Trophoblast cell (in vitro differentiated cells and primary cell): ENCODE measurements at regions not wholly inside any gene's neighbourhood (a gene's known extent, or its start where the extent isn't known, plus 50 kb on each side); places are given as distances from the start of the nearest gene placed in this dataset.
A peak's percentile ranks its signal among the peaks of the same experiment; 100 is the strongest.

Source experiments
- DNase-seq, 2 donors: peaks; one replicate each; pipeline ENCODE4 v3.0.0-alpha.2; 2016
- H2AFZ ChIP-seq: 2 replicates; pipeline ENCODE4 v1.6.1; 2013; ENCODE audit warnings: low read length, moderate library complexity, mild to moderate bottlenecking; ENCODE audit not compliant: insufficient read depth, poor library complexity
- H2AK5ac ChIP-seq: 2 replicates; pipeline ENCODE4 v1.6.1; 2013; ENCODE audit warnings: mild to moderate bottlenecking, low read length
- H2BK120ac ChIP-seq: 2 replicates; pipeline ENCODE4 v1.6.1; 2013; ENCODE audit warnings: low read length, mild to moderate bottlenecking, moderate library complexity; ENCODE audit not compliant: insufficient read depth, poor library complexity
- H2BK12ac ChIP-seq: 2 replicates; pipeline ENCODE4 v1.6.1; 2013; ENCODE audit warnings: mild to moderate bottlenecking, low read length, moderate library complexity
- H2BK5ac ChIP-seq: 2 replicates; pipeline ENCODE4 v1.6.1; 2013; ENCODE audit warnings: low read length, low read depth, moderate library complexity, mild to moderate bottlenecking; ENCODE audit not compliant: poor library complexity
- H3K14ac ChIP-seq: 2 replicates; pipeline ENCODE4 v1.6.1; 2013; ENCODE audit warnings: mild to moderate bottlenecking, low read length
- H3K18ac ChIP-seq: 2 replicates; pipeline ENCODE4 v1.6.1; 2013; ENCODE audit warnings: mild to moderate bottlenecking, low read length
- H3K23ac ChIP-seq: 2 replicates; pipeline ENCODE4 v1.6.1; 2013; ENCODE audit warnings: low read length
- H3K27ac ChIP-seq: 2 replicates; pipeline ENCODE4 v1.5.1; 2013; ENCODE audit warnings: low read depth, mild to moderate bottlenecking, inconsistent platforms, low read length, moderate library complexity
- H3K27me3 ChIP-seq: 2 replicates; pipeline ENCODE4 v1.6.1; 2013; ENCODE audit warnings: inconsistent platforms, mild to moderate bottlenecking, low read length, moderate library complexity; ENCODE audit not compliant: insufficient read depth
- H3K36me3 ChIP-seq, 2 experiments: 1 replicate in 1 of 2; 2 replicates in 1 of 2; pipeline ENCODE4 v1.6.1; 2013; ENCODE audit warnings: low read length in 2 of 2, mild to moderate bottlenecking in 2 of 2, moderate library complexity in 1 of 2; ENCODE audit not compliant: insufficient read depth in 2 of 2, control insufficient read depth in 1 of 2
- H3K4ac ChIP-seq: 2 replicates; pipeline ENCODE4 v1.6.1; 2013; ENCODE audit warnings: low read depth, mild to moderate bottlenecking, low read length, moderate library complexity
- H3K4me1 ChIP-seq, 2 experiments: 1 replicate in 1 of 2; 2 replicates in 1 of 2; pipeline ENCODE4 v1.6.1; 2013; ENCODE audit warnings: low read length in 2 of 2, mild to moderate bottlenecking in 2 of 2, moderate library complexity in 1 of 2; ENCODE audit not compliant: insufficient read depth in 2 of 2, control insufficient read depth in 1 of 2
- H3K4me2 ChIP-seq: 2 replicates; pipeline ENCODE4 v1.6.1; 2013; ENCODE audit warnings: inconsistent platforms, mild to moderate bottlenecking, low read length, moderate library complexity
- H3K4me3 ChIP-seq: 2 replicates; pipeline ENCODE4 v1.5.1; 2013; ENCODE audit warnings: mild to moderate bottlenecking, low read depth, low read length, inconsistent platforms
- H3K79me1 ChIP-seq: one replicate; pipeline ENCODE4 v1.6.1; 2013; ENCODE audit warnings: low read length
- H3K79me2 ChIP-seq: 2 replicates; pipeline ENCODE4 v1.6.1; 2013; ENCODE audit warnings: low read length, mild to moderate bottlenecking; ENCODE audit not compliant: control insufficient read depth, insufficient read depth, poor library complexity
- H3K9ac ChIP-seq: 2 replicates; pipeline ENCODE4 v1.6.1; 2013; ENCODE audit warnings: mild to moderate bottlenecking, low read length
- H3K9me3 ChIP-seq: 2 replicates; pipeline ENCODE4 v1.6.1; 2013; ENCODE audit warnings: low read depth, mild to moderate bottlenecking, control low read depth, inconsistent platforms, low read length; ENCODE audit not compliant: insufficient read depth
- H4K12ac ChIP-seq: 2 replicates; pipeline ENCODE4 v1.6.1; 2013; ENCODE audit warnings: low read depth, mild to moderate bottlenecking, low read length, moderate library complexity
- H4K8ac ChIP-seq: 2 replicates; pipeline ENCODE4 v1.6.1; 2013; ENCODE audit warnings: low read depth, mild to moderate bottlenecking, low read length, moderate library complexity
- H4K91ac ChIP-seq: one replicate; pipeline ENCODE4 v1.6.1; 2013; ENCODE audit warnings: low read depth, mild to moderate bottlenecking, low read length, moderate library complexity
- WGBS: extraction: QIAGEN DNeasy Blood & Tissue Kit; methylation state at CpG from one replicate; pipeline ENCODE4 v1.1.7; 2013; ENCODE audit warnings: missing lambda C conversion rate; ENCODE audit not compliant: insufficient read length, insufficient coverage; ENCODE audit errors: extremely low coverage; 5-methylcytosine and 5-hydroxymethylcytosine counted together

GRCh38 chr20:12207875-12208274 is 290.2 kb downstream of the BTBD3 start:
- no peak overlapping the region for H3K18ac ChIP-seq
- H2BK5ac ChIP-seq, result no peak overlapping the region
- no peak overlapping the region for H4K12ac ChIP-seq
- no peak overlapping the region for H2BK120ac ChIP-seq
- H2AK5ac ChIP-seq, result no peak overlapping the region
- H4K91ac ChIP-seq, result no peak overlapping the region
- H3K4me2 ChIP-seq, result no peak overlapping the region
- H2AFZ ChIP-seq, result no peak overlapping the region
- no peaks in the 10 kb centered on the region for H3K27me3 ChIP-seq
- H3K4me3 ChIP-seq, result no peak overlapping the region
- no peak overlapping the region for H3K23ac ChIP-seq
- no peaks in the 10 kb centered on the region for H3K4me1 ChIP-seq
- H3K36me3 ChIP-seq, result no peaks in the 10 kb centered on the region
- H3K14ac ChIP-seq, result no peak overlapping the region
- no CpG with 5 or more reads among the region's 1 CpG for WGBS
- H3K9ac ChIP-seq, result no peak overlapping the region
- H3K79me1 ChIP-seq, result no peaks in the 10 kb centered on the region
- H3K27ac ChIP-seq, result no peak overlapping the region
- H2BK12ac ChIP-seq, result no peak overlapping the region
- peak; percentile 12 to 65 for DNase-seq
- no peak overlapping the region for H3K4ac ChIP-seq
- no peaks in the 10 kb centered on the region for H3K79me2 ChIP-seq
- H3K9me3 ChIP-seq, result no peaks in the 10 kb centered on the region
- no peak overlapping the region for H4K8ac ChIP-seq

DNA sequence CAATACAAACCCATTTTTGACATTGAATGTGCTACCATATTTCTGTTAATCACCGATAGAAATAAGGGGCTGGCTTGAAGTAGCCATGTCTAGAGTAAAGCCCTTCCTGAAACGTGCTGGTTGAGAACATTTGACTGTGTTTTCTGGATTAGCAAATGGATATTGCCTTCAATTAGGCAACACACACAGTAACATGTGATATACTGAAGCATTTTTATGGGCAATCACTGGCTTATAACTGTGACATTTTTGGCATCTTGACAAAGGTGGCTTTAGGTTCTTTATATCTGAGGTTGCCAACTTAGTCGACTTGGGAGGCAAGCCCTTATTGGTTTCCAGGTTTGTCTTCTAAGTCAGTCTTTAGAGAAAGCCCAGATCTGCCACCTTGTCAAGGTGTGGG is 292.9 kb downstream of the BTBD3 start:
- Histone ChIP-seq H2AK5ac (no peak overlapping the region), H3K9ac (no peak overlapping the region), H3K79me2 (no peaks in the 10 kb centered on the region), H3K23ac (no peak overlapping the region), H3K9me3 (no peaks in the 10 kb centered on the region), H3K4me3 (no peak overlapping the region), H3K4me1 (no peaks in the 10 kb centered on the region), H3K14ac (no peak overlapping the region), H2BK120ac (no peak overlapping the region), H3K27me3 (no peaks in the 10 kb centered on the region), H3K27ac (no peak overlapping the region), H3K79me1 (no peaks in the 10 kb centered on the region), H3K18ac (no peak overlapping the region), H3K4ac (no peak overlapping the region), H3K36me3 (no peaks in the 10 kb centered on the region), H2AFZ (no peak overlapping the region), H4K8ac (no peak overlapping the region), H3K4me2 (no peak overlapping the region), H2BK12ac (no peak overlapping the region), H4K12ac (no peak overlapping the region), H2BK5ac (no peak overlapping the region), H4K91ac (no peak overlapping the region)
- no CpG with 5 or more reads among the region's 3 CpGs for WGBS
- DNase-seq, result no peak

DNA sequence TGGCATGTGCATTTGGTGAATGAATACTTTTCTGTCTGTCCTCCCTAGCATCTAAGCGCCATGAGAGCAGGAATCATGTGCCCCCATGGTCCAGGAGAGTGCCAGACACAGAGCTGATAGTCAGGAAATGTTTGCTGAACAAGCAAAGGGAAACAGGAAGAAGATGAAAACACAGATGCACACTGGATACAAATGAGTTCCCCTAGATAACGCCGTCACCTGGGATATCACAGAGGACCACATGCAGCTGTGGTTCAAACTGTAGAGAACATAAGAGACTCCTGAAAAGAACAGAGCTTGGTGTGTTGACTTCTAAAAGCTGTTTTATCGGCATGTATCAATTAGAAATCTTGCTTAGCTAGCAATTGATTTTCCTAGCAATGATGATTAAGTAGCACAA is 293.7 kb downstream of the BTBD3 start:
- H3K9ac ChIP-seq, result no peak overlapping the region
- no peak overlapping the region for H3K4me3 ChIP-seq
- no peak overlapping the region for H2AK5ac ChIP-seq
- no peak overlapping the region for H3K14ac ChIP-seq
- H3K79me1 ChIP-seq, result no peaks in the 10 kb centered on the region
- no peaks in the 10 kb centered on the region for H3K4me1 ChIP-seq
- H3K36me3 ChIP-seq, result no peaks in the 10 kb centered on the region
- WGBS, result no CpG with 5 or more reads among the region's 4 CpGs
- H2BK12ac ChIP-seq, result no peak overlapping the region
- H3K4ac ChIP-seq, result no peak overlapping the region
- no peaks in the 10 kb centered on the region for H3K27me3 ChIP-seq
- H2BK5ac ChIP-seq, result no peak overlapping the region
- no peaks in the 10 kb centered on the region for H3K79me2 ChIP-seq
- DNase-seq, result no peak
- no peak overlapping the region for H4K91ac ChIP-seq
- no peaks in the 10 kb centered on the region for H3K9me3 ChIP-seq
- no peak overlapping the region for H4K8ac ChIP-seq
- H2AFZ ChIP-seq, result no peak overlapping the region
- no peak overlapping the region for H3K23ac ChIP-seq
- no peak overlapping the region for H3K18ac ChIP-seq
- H4K12ac ChIP-seq, result no peak overlapping the region
- no peak overlapping the region for H3K27ac ChIP-seq
- no peak overlapping the region for H2BK120ac ChIP-seq
- no peak overlapping the region for H3K4me2 ChIP-seq

DNA sequence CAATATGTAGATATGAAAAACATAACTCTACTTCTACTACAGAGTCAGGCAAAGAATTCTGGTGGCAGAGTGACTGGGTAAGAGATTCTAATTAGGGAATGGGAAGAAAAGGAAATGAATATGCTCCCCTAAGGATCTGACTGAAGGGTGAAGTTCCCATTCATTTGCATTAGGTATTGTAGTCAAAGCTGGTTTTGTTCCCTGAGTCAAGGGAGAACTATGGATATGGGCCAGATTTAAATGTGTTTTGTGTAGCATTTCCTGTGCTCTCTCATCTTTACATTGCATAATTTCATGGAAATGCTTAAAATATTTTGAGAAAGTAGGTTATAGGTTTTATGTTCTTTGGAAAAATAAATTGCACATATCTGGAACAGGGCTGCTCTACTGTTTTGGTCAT is 299.7 kb downstream of the BTBD3 start:
- Histone ChIP-seq H3K23ac (no peak overlapping the region), H3K14ac (no peak overlapping the region), H3K4me1 (no peaks in the 10 kb centered on the region), H3K4ac (no peak overlapping the region), H3K18ac (no peak overlapping the region), H3K4me2 (no peak overlapping the region), H4K12ac (no peak overlapping the region), H3K79me2 (no peaks in the 10 kb centered on the region), H4K8ac (no peak overlapping the region), H3K36me3 (no peaks in the 10 kb centered on the region), H2AFZ (no peak overlapping the region), H3K79me1 (no peaks in the 10 kb centered on the region), H2AK5ac (no peak overlapping the region), H2BK5ac (no peak overlapping the region), H2BK12ac (no peak overlapping the region), H3K4me3 (no peak overlapping the region), H2BK120ac (no peak overlapping the region), H3K27me3 (no peaks in the 10 kb centered on the region), H4K91ac (no peak overlapping the region), H3K9ac (no peak overlapping the region), H3K9me3 (no peaks in the 10 kb centered on the region), H3K27ac (no peak overlapping the region)
- no peak for DNase-seq

GRCh38 chr20:12219798-12220197 is 302.1 kb downstream of the BTBD3 start:
- Histone ChIP-seq H3K4ac (no peak overlapping the region), H3K9me3 (no peaks in the 10 kb centered on the region), H3K18ac (no peak overlapping the region), H3K4me1 (no peaks in the 10 kb centered on the region), H2AK5ac (no peak overlapping the region), H2BK5ac (no peak overlapping the region), H4K8ac (no peak overlapping the region), H3K4me3 (no peak overlapping the region), H3K79me1 (no peaks in the 10 kb centered on the region), H4K12ac (no peak overlapping the region), H3K23ac (no peak overlapping the region), H3K36me3 (no peaks in the 10 kb centered on the region), H3K9ac (no peak overlapping the region), H3K27me3 (no peaks in the 10 kb centered on the region), H3K27ac (no peak overlapping the region), H3K14ac (no peak overlapping the region), H3K79me2 (no peaks in the 10 kb centered on the region), H4K91ac (no peak overlapping the region), H3K4me2 (no peak overlapping the region), H2BK120ac (no peak overlapping the region), H2AFZ (no peak overlapping the region), H2BK12ac (no peak overlapping the region)
- no peak for DNase-seq
- WGBS, result no CpG with 5 or more reads among the region's 2 CpGs
